ENCODE measurements at regions not wholly inside any gene's neighbourhood (a gene's known extent, or its start where the extent isn't known, plus 50 kb on each side); places are given as distances from the start of the nearest gene placed in this dataset.

DNA sequence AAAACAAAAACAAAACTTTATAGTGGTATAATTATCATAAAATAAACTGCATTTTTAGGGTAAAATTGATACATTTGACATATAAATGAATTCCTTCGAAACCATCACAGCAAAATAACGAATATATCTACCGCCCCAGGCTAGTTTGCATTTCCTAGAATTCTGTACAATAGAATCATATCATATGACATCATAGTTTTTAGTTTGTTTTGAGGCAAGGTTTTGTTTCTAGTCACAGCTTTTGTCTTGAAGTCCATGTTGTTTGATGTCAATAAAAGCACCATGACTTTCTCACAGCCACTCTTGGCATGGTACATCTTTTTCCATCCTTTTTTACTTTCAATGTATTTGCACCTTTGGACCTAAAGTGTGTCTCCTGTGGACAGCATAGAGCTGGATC, 102.9 kb downstream of the FOXL3 start:
- Histone ChIP-seq H3K4me1 (ENCODE audit: control insufficient read depth, insufficient read depth, low read length) (no peaks in the 10 kb centered on the region), H3K27ac (ENCODE audit: extremely low read depth, low read depth, low read length) (no peak overlapping the region), H3K36me3 (ENCODE audit: control insufficient read depth in 2 of 2, insufficient read depth in 1 of 2, low read length in 2 of 2) (no peaks in the 10 kb centered on the region), H3K4me3 (ENCODE audit: low read depth, low read length) (no peak overlapping the region), H3K9me3 (ENCODE audit: control insufficient read depth, insufficient read depth, low read depth, low read length) (no peaks in the 10 kb centered on the region; the same call in 1 of the 2 replicates)
- TF ChIP-seq ZNF394 (tag by site-specific recombination; IDR thresholded peaks at IDR 0.05; ENCODE audit: borderline replicate concordance) (no peak), ZNF324 (tag by site-specific recombination; IDR thresholded peaks at IDR 0.05) (no peak), ZNF585B (tag by site-specific recombination; IDR thresholded peaks at IDR 0.05) (no peak), ZNF175 (tag by site-specific recombination; IDR thresholded peaks at IDR 0.05) (no peak)
- TF ChIP-seq, protein P1, sequence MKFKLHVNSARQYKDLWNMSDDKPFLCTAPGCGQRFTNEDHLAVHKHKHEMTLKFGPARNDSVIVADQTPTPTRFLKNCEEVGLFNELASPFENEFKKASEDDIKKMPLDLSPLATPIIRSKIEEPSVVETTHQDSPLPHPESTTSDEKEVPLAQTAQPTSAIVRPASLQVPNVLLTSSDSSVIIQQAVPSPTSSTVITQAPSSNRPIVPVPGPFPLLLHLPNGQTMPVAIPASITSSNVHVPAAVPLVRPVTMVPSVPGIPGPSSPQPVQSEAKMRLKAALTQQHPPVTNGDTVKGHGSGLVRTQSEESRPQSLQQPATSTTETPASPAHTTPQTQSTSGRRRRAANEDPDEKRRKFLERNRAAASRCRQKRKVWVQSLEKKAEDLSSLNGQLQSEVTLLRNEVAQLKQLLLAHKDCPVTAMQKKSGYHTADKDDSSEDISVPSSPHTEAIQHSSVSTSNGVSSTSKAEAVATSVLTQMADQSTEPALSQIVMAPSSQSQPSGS (tag by site-specific recombination; IDR thresholded peaks at IDR 0.05; ENCODE audit: low read depth): peak; percentile 71
- TF ChIP-seq, protein P2, sequence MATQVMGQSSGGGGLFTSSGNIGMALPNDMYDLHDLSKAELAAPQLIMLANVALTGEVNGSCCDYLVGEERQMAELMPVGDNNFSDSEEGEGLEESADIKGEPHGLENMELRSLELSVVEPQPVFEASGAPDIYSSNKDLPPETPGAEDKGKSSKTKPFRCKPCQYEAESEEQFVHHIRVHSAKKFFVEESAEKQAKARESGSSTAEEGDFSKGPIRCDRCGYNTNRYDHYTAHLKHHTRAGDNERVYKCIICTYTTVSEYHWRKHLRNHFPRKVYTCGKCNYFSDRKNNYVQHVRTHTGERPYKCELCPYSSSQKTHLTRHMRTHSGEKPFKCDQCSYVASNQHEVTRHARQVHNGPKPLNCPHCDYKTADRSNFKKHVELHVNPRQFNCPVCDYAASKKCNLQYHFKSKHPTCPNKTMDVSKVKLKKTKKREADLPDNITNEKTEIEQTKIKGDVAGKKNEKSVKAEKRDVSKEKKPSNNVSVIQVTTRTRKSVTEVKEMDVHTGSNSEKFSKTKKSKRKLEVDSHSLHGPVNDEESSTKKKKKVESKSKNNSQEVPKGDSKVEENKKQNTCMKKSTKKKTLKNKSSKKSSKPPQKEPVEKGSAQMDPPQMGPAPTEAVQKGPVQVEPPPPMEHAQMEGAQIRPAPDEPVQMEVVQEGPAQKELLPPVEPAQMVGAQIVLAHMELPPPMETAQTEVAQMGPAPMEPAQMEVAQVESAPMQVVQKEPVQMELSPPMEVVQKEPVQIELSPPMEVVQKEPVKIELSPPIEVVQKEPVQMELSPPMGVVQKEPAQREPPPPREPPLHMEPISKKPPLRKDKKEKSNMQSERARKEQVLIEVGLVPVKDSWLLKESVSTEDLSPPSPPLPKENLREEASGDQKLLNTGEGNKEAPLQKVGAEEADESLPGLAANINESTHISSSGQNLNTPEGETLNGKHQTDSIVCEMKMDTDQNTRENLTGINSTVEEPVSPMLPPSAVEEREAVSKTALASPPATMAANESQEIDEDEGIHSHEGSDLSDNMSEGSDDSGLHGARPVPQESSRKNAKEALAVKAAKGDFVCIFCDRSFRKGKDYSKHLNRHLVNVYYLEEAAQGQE (tag by site-specific recombination; IDR thresholded peaks at IDR 0.05): no peak
- ChIA-PET CTCF (no interaction called here), POLR2A (no interaction called here)

DNA sequence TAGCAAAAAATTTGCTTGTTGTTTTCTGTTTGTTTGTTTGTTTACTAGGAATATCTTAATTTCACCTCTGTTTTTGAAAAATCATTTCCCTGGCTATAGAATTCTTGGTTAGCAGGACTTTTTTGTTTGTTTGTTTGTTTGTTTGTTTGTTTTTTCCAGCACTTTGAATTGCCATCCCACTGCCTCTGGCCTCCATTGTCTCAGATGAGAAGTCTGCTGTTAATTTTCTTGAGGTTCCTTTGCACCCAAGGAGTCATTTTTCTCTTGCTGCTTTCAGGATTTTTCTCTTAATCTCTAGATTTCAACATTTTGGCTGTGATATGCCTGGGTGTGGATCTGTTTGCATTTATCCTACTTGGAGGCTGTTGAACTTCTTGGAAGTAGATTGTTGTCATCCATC, 105.7 kb downstream of the FOXL3 start:
- ChIA-PET POLR2A (no interaction called here), CTCF (no interaction called here)
- no peaks in the 10 kb centered on the region; the same call in 1 of the 2 replicates for H3K9me3 ChIP-seq (ENCODE audit: control insufficient read depth, insufficient read depth, low read depth, low read length)
- TF ChIP-seq SETDB1 (IDR thresholded peaks at IDR 0.05; ENCODE audit: insufficient read length, low read length) (peak; percentile 60), ZNF555 (tag by site-specific recombination; conservative IDR thresholded peaks at IDR 0.05) (0 out of 2 replicates have a peak, but pooled peaks have one; percentile 4)
- TF ChIP-seq, protein P3, sequence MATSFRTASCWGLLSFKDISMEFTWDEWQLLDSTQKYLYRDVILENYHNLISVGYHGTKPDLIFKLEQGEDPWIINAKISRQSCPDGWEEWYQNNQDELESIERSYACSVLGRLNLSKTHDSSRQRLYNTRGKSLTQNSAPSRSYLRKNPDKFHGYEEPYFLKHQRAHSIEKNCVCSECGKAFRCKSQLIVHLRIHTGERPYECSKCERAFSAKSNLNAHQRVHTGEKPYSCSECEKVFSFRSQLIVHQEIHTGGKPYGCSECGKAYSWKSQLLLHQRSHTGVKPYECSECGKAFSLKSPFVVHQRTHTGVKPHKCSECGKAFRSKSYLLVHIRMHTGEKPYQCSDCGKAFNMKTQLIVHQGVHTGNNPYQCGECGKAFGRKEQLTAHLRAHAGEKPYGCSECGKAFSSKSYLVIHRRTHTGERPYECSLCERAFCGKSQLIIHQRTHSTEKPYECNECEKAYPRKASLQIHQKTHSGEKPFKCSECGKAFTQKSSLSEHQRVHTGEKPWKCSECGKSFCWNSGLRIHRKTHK (tag by site-specific recombination; IDR thresholded peaks at IDR 0.05): no peak
- TF ChIP-seq, protein P4, sequence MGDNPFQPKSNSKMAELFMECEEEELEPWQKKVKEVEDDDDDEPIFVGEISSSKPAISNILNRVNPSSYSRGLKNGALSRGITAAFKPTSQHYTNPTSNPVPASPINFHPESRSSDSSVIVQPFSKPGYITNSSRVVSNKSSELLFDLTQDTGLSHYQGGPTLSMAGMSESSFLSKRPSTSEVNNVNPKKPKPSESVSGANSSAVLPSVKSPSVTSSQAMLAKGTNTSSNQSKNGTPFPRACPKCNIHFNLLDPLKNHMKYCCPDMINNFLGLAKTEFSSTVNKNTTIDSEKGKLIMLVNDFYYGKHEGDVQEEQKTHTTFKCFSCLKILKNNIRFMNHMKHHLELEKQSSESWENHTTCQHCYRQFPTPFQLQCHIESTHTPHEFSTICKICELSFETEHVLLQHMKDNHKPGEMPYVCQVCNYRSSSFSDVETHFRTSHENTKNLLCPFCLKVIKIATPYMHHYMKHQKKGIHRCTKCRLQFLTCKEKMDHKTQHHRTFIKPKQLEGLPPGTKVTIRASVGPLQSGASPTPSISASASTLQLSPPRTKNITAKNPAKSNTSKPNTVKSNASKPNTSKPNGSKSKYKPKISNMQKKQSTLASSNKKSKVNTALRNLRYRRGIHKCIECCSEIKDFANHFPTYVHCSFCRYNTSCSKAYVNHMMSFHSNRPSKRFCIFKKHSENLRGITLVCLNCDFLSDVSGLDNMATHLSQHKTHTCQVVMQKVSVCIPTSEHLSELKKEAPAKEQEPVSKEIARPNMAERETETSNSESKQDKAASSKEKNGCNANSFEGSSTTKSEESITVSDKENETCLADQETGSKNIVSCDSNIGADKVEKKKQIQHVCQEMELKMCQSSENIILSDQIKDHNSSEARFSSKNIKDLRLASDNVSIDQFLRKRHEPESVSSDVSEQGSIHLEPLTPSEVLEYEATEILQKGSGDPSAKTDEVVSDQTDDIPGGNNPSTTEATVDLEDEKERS (tag by site-specific recombination; IDR thresholded peaks at IDR 0.05): no peak
- no peak overlapping the region for H3K27ac ChIP-seq (ENCODE audit: extremely low read depth, low read depth, low read length)
- no peaks in the 10 kb centered on the region for H3K4me1 ChIP-seq (ENCODE audit: control insufficient read depth, insufficient read depth, low read length)
- H3K4me3 ChIP-seq (ENCODE audit: low read depth, low read length): no peak overlapping the region
- no peaks in the 10 kb centered on the region for H3K36me3 ChIP-seq (ENCODE audit: control insufficient read depth in 2 of 2, insufficient read depth in 1 of 2, low read length in 2 of 2)

DNA sequence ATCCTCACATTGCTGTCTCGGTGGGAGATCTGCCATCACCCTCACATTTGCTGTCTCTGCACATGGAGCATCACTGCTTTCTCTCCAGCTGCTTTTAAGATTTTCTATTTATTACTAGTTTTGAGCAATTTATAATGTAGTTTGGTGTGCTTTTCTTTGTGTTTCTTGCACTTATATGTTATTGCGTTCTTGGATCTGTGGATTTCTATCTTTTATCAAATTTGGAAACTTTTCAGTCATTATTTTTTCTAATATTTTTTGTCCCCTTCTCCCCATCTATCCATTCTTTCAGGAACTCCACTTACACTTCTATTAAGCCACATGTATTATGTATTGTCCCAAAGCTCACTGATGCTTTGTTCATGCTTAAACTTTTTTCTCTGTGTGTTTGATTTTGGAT, 108.9 kb downstream of the FOXL3 start:
- TF ChIP-seq ZNF558 (tag by site-specific recombination; IDR thresholded peaks at IDR 0.05): peak; percentile 91
- no peak for TF ChIP-seq SALL2 (tag by site-specific recombination; IDR thresholded peaks at IDR 0.05; ENCODE audit: borderline replicate concordance)
- peak; percentile 74; the same call in 1 of the 2 replicates for TF ChIP-seq GLIS1 (tag by site-specific recombination; IDR thresholded peaks at IDR 0.05)
- H3K4me3 ChIP-seq (ENCODE audit: low read depth, low read length): no peak overlapping the region
- H3K9me3 ChIP-seq (ENCODE audit: control insufficient read depth, insufficient read depth, low read depth, low read length): no peaks in the 10 kb centered on the region; the same call in 1 of the 2 replicates
- no peak overlapping the region for H3K27ac ChIP-seq (ENCODE audit: extremely low read depth, low read depth, low read length)
- ChIA-PET POLR2A (no interaction called here), CTCF (no interaction called here)
- H3K36me3 ChIP-seq (ENCODE audit: control insufficient read depth in 2 of 2, insufficient read depth in 1 of 2, low read length in 2 of 2): no peaks in the 10 kb centered on the region
- no peaks in the 10 kb centered on the region for H3K4me1 ChIP-seq (ENCODE audit: control insufficient read depth, insufficient read depth, low read length)

Data from HEK293 (cell line).